Transverse colon (tissue), 4 donors: ENCODE measurements at regions not wholly inside any gene's neighbourhood (a gene's known extent, or its start where the extent isn't known, plus 50 kb on each side); places are given as distances from the start of the nearest gene placed in this dataset.

Source experiments
- DNase-seq: peaks from one replicate; pipeline ENCODE4 v3.0.0-alpha.2; 2019
- H3K27ac ChIP-seq, 4 donors: fragments of 200-600 bp; sonication (generic); 2 replicates each; pipeline ENCODE4 v1.5.1; 2016 to 2018; ENCODE audit warnings: inconsistent platforms in 4 of 4
- H3K27me3 ChIP-seq: fragments of 200-600 bp; sonication (generic); 2 replicates; pipeline ENCODE4 v1.5.1; 2017; ENCODE audit warnings: inconsistent platforms
- H3K36me3 ChIP-seq, 4 donors: fragments of 200-600 bp; sonication (generic); 2 replicates each; pipeline ENCODE4 v1.5.1; 2017 to 2019; ENCODE audit warnings: inconsistent platforms in 4 of 4
- H3K4me1 ChIP-seq, 4 donors: fragments of 200-600 bp; sonication (generic); 2 replicates each; pipeline ENCODE4 v1.5.1; 2017 to 2020; ENCODE audit warnings: inconsistent platforms in 4 of 4
- H3K4me3 ChIP-seq, 4 donors: fragments of 200-600 bp; sonication (generic); 1 replicate in 1 of 4; 2 replicates in 3 of 4; pipeline versions ENCODE4 v1.5.1 to v1.6.1; 2017 to 2019; ENCODE audit warnings: inconsistent platforms in 4 of 4
- H3K9me3 ChIP-seq, 2 donors: fragments of 200-600 bp; sonication (generic); 2 replicates each; pipeline ENCODE4 v1.5.1; 2017 to 2019; ENCODE audit warnings: inconsistent platforms in 2 of 2
- CTCF ChIP-seq, 5 experiments: fragments of 200-600 bp in 3 of 5; fragments of 450-650 bp in 2 of 5; sonication (generic) in 3 of 5; IDR thresholded peaks; 1 replicate in 2 of 5; 2 replicates in 3 of 5; pipeline ENCODE4 v1.5.1; 2016 to 2017; ENCODE audit warnings: antibody characterized with exemption in 5 of 5, inconsistent platforms in 3 of 5, mild to moderate bottlenecking in 2 of 5, moderate library complexity in 1 of 5
- EP300 ChIP-seq: sonication (generic); formaldehyde crosslinking; IDR thresholded peaks from one replicate; pipeline ENCODE4 v1.6.1; 2017; ENCODE audit warnings: antibody characterized with exemption, low read depth
- POLR2A ChIP-seq: fragments of 450-650 bp; IDR thresholded peaks from one replicate; pipeline ENCODE4 v1.6.1; 2016; ENCODE audit warnings: antibody characterized with exemption, mild to moderate bottlenecking, moderate library complexity
- POLR2AphosphoS5 ChIP-seq, 3 donors: sonication (generic); formaldehyde crosslinking; IDR thresholded peaks; one replicate each; pipeline ENCODE4 v1.6.1; 2016; ENCODE audit warnings: antibody characterized with exemption in 3 of 3
- WGBS, 2 donors: methylation state at CpG; one replicate each; pipeline ENCODE4 v1.1.5; 2018; ENCODE audit warnings: low coverage in 1 of 2; 5-methylcytosine and 5-hydroxymethylcytosine counted together
- in situ Hi-C, 4 donors: fragments of 200-750 bp; cut with MboI; loops; one replicate each; pipeline versions ENCODE4 v1.15.0 to v1.15.1; 2017; ENCODE audit warnings: low sequenced_read_pairs in 3 of 4, low pct_ligation_motif_present in 1 of 4, low pct_unique_long_range_greater_than_20kb in 1 of 4
- intact Hi-C: fragments of 100-400 bp; cut with DNase I; formaldehyde crosslinking; loops from one replicate; pipeline ENCODE4 v1.15.1; 2023; ENCODE audit warnings: low total_unique reads

- H3K27ac ChIP-seq = no peak overlapping the region
Observed at GRCh38 chr2:34365932-34366331, 766.8 kb upstream of the FAM98A start.

GRCh38 chr2:34365512-34365911, 766.4 kb upstream of the FAM98A start:
- in situ Hi-C loops (no loop called here), intact Hi-C loops (no loop called here)
- WGBS, 2 donors = 66 to 75% methylated on average over 2 of the region's 2 CpGs
- TF ChIP-seq POLR2A (no peak), CTCF (IDR thresholded peaks at IDR 0.05) (no peak), POLR2AphosphoS5 (IDR thresholded peaks at IDR 0.05) (no peak), EP300 (no peak)
- no peak for DNase-seq
- no peaks in the 10 kb centered on the region for H3K9me3 ChIP-seq
- no peaks in the 10 kb centered on the region for H3K4me1 ChIP-seq
- H3K36me3 ChIP-seq = no peaks in the 10 kb centered on the region
- no peak overlapping the region for H3K27ac ChIP-seq
- no peaks in the 10 kb centered on the region for H3K27me3 ChIP-seq
- H3K4me3 ChIP-seq = no peak overlapping the region

More at GRCh38 chr2:34365932-34366331, 766.8 kb upstream of the FAM98A start:
- WGBS, 2 donors = 54 to 59% methylated on average over 3 of the region's 3 CpGs
- Histone ChIP-seq H3K9me3 (no peaks in the 10 kb centered on the region), H3K36me3 (no peaks in the 10 kb centered on the region), H3K4me1 (no peaks in the 10 kb centered on the region), H3K4me3 (no peak overlapping the region), H3K27me3 (no peaks in the 10 kb centered on the region)
- DNase-seq = no peak
- in situ Hi-C loops = no loop called here
- intact Hi-C loops = no loop called here
- TF ChIP-seq POLR2A (no peak), EP300 (no peak), POLR2AphosphoS5 (IDR thresholded peaks at IDR 0.05) (no peak), CTCF (IDR thresholded peaks at IDR 0.05) (no peak)

GRCh38 chr2:34353509-34354113, 754.5 kb upstream of the FAM98A start:
- Histone ChIP-seq H3K27me3 (no peaks in the 10 kb centered on the region), H3K4me1 (no peaks in the 10 kb centered on the region), H3K27ac (no peak overlapping the region), H3K4me3 (no peak overlapping the region), H3K36me3 (no peaks in the 10 kb centered on the region), H3K9me3 (no peaks in the 10 kb centered on the region)
- intact Hi-C loops (no loop called here), in situ Hi-C loops (no loop called here)
- TF ChIP-seq CTCF (IDR thresholded peaks at IDR 0.05) (no peak), POLR2AphosphoS5 (IDR thresholded peaks at IDR 0.05) (no peak), EP300 (no peak), POLR2A (no peak)
- no peak for DNase-seq
- 23 to 26% methylated on average over 2 of the region's 2 CpGs for WGBS, 2 donors

- DNase-seq = no peak
- in situ Hi-C loops = no loop called here
- intact Hi-C loops = no loop called here
- WGBS, 2 donors = 80 to 88% methylated on average over 1 of the region's 1 CpG
- Histone ChIP-seq H3K9me3 (no peaks in the 10 kb centered on the region), H3K4me3 (no peak overlapping the region), H3K36me3 (no peaks in the 10 kb centered on the region), H3K27me3 (no peaks in the 10 kb centered on the region), H3K27ac (no peak overlapping the region), H3K4me1 (no peaks in the 10 kb centered on the region)
- TF ChIP-seq CTCF (IDR thresholded peaks at IDR 0.05) = no peak
- TF ChIP-seq POLR2AphosphoS5 (IDR thresholded peaks at IDR 0.05) = no peak
- TF ChIP-seq EP300 = no peak
- TF ChIP-seq POLR2A = no peak
Observed at GRCh38 chr2:34349527-34349926, 750.4 kb upstream of the FAM98A start.
